ENCODE measurements at regions not wholly inside any gene's neighbourhood (a gene's known extent, or its start where the extent isn't known, plus 50 kb on each side); places are given as distances from the start of the nearest gene placed in this dataset.

DNA sequence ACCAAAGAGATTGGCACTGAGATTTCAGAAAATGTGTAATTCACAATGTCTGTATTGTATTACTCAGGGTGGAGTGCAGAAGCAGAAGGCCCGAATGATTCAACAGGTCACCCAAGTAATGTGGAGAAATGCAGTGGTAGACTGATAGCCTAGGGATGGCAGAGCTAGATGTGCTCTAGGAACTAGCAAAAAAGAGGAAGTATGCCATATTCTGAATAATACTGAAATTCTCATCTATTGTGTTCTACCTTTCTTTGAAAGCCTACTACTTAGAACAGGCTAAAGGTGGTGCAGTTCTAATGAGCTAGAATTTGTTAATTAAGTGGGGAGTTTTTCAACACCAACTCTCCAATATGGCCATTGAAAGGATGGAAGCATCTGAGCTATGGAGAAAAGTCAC is 1449.8 kb upstream of the MIR17HG start:
- DNase-seq (ENCODE audit: low read depth in 4 of 4, low spot score in 3 of 4) = no peak

DNA sequence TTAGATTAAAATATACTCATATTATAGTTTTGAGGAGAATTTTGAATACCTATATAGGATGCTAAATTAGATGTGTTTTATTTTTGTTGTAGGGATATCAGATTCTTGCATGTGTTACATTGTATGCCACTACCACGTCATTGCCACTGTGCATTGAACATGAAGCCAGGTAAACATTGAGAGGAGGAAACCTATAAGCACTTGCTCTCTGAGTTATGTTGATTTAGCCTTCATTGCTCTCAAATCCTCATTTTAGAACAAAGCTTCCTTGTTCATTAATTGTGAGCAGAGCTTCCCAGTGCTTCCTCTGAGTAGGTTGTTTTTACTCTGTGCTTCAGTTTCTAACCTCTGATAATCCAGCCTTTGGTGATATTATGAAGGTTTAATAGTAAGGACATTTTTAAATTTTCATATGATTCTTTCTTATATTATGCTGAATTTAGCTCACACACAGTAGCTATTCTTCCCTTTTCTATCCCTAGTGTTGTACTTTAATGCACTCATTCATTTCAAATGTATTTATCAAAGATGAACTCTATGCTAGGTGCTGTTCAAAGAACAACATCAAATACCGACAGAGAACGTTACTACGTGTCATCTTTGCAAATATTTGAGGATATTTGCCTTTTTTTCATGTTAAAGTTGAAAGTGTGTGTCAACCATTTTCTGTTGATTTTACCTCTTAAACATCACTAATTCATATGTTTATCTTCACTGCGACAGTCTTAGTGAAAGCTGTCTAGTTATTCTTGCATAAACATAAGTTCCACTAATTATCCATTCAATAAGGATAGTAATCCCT is 1448.0 kb upstream of the MIR17HG start:
- DNase-seq (ENCODE audit: low read depth in 4 of 4, low spot score in 3 of 4) = no peak

DNA sequence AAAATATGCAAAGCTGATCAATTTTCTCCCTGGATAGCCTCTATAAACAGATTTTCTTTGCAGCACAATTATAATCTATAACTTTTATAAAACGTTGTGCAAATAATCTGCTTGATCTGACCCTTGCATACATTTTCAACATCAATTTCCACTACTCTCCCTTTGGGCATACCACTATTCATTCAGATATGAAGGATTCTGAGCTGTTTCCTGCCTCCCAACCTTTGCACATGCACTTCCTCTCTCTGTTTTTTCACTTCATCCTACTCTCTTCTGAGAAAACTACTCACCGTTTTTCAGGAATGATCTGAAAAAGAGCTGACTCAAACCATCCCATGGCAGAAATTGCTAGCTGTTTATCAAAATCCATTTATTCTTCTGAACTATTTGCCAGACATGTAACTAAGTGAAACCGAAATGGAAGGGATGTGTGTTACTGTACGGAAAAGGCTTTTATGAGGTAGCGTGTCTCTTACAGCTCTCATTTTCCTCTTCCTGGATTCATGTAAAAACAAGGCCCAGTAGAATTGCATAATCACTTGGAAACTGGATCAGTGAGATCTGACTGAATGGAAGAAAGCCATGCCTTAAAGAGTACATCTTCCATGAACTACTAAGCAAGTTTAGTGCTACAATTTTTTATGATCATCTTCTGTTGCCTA is 1447.3 kb upstream of the MIR17HG start:
- no peak for DNase-seq (ENCODE audit: low read depth in 4 of 4, low spot score in 3 of 4)

DNA sequence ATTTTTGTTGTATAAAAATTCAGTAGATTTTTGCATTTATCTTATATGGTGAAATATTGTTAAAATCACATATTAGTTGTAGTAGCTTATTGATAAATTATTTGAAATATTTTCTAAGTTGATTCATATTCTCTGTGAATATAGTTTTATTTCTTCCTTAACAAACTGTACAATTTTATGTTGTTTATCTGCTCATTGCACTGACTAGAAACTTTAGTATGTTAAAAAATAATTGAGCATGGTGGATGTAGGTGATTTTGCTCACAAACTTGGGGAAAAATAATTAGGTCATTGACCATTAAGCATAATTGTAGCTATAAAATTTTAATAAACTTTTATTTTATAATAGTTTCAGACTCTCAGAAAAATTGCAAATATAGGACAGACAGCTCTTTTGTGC is 1445.3 kb upstream of the MIR17HG start:
- no peak for DNase-seq (ENCODE audit: low read depth in 4 of 4, low spot score in 3 of 4)

DNA sequence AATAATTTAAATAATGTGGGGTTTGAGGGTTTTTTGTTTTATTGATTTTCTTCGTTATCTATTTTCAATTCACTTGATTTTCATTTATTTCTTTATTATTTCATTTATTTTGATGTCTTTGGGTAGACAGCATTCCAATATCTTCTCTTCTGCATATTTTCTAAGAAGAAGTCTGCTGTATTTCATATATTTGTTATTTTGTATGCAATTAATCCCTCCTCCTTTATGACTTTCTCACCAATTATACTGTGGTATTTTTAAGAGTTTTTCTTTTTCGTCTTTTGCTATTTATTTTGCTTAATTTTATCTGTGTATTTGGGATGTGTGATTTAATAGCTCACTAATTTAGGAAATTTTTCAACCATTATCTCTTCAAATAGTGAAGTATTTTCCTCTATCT is 1444.4 kb upstream of the MIR17HG start:
- DNase-seq (ENCODE audit: low read depth in 4 of 4, low spot score in 3 of 4) = no peak

DNA sequence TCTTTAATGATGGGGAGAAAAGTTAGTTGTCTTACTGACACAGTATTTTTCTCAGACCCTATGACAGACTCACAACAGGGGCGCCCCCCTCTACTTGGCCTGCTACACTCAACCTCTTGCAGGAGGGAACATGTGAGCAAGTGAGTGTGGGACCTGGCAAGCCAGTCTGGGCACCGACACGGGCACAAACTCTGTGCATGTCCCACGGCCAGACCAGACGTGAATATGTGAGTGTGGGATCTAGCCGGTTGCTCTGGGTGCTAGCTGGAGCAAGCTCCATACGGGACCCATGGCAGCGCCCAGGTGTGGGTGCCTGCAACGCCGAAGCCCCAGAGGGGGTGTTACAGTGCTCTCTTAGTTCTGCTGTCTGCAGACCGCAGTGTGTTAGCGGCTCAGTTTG is 1437.3 kb upstream of the MIR17HG start:
- DNase-seq (ENCODE audit: low read depth in 4 of 4, low spot score in 3 of 4) = no peak

DNA sequence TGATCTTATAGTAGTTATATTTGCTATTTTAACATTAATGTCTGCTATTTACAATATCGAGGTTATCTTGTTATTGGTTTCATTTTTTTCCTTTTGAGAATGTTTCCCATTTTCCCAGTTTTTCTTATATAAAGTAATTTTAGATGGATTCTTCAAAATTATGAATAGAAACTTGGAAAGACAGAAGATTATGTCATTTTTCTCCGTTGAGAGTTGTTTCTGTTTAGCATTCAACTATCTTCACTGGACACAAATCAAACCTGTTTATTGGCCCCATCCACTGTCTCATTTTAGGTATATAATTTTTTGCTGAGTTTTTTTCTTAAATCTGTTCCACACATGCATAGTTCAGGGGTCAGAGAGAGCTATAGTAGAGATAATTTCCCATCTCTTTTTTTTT is 1430.9 kb upstream of the MIR17HG start:
- no peak for DNase-seq (ENCODE audit: low read depth in 4 of 4, low spot score in 3 of 4)

DNA sequence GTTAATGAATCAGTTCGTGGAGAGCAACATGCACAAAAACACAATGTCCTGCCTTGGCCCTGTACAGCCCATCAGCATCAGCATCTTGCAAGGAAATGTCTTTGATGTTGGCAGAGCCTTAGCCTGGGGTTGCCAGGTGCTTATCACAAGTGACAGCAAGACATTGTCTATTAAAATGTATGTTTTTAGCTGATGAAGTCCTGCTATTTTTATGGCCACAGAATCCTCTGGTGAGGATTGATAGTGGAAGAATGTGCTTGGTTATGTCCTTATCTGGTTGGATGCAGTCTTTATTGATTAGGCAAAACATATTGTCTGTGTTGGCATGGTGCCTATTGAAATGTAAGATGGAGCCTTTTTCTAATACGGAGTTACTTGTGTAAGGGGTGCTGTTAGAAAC is 1427.0 kb upstream of the MIR17HG start:
- DNase-seq (ENCODE audit: low read depth in 4 of 4, low spot score in 3 of 4) = no peak

DNA sequence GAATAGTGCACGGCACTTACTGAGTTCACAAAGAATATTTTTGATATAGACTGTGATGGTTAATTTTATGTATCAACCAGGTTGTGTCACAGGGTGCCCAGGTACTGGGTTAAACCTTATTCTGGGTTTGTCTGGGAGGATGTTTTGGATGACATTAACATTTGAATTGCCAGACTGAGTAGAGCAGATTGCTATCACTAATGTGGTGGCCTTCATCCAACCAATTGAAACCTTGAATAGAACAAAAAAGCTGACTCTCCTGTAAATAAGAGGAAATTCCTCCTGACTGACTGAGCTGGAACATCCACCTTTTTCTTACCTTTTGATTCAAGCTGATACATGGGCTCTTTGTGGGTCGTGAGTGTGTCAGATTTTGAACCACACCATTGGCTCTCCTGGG is 1424.4 kb upstream of the MIR17HG start:
- no peak for DNase-seq (ENCODE audit: low read depth in 4 of 4, low spot score in 3 of 4)

DNA sequence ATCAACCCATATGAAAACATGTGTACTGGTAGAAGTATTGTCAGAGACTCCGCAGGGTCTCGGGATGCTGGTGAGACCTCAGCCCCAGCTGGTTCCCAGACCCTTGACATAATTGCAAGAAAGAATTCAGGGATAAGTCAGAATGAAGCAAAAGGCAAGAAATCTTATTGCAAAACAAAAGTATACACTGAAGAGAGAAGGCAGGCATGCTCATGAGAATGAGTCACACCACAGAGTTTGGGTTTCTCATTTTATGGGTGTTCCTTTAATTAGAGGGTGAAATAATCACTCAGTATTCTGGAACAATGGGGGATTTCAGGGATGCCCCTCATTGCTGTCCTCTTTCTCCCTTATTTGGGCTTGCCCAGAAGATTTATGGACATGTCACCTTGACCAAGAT is 1423.8 kb upstream of the MIR17HG start:
- no peak for DNase-seq (ENCODE audit: low read depth in 4 of 4, low spot score in 3 of 4)

DNA sequence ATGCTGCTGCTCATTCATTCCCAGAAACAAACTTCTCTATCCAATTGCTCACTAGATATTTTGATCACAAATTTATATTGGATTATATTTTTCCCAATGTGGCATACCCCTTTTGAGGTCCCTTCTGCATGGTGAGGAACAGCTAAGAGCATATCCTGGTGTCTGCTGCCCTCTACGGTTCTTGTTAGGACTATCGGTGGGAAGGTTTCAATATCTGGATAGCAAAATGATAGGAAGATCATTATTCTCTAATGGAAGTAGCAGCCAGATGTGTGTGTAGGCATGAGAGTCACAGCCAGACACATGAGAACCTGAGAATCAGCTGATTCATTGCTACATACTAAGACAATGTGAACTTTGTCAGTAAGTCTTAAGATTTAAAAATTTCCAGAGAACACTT is 1422.4 kb upstream of the MIR17HG start:
- DNase-seq (ENCODE audit: low read depth in 4 of 4, low spot score in 3 of 4) = no peak

DNA sequence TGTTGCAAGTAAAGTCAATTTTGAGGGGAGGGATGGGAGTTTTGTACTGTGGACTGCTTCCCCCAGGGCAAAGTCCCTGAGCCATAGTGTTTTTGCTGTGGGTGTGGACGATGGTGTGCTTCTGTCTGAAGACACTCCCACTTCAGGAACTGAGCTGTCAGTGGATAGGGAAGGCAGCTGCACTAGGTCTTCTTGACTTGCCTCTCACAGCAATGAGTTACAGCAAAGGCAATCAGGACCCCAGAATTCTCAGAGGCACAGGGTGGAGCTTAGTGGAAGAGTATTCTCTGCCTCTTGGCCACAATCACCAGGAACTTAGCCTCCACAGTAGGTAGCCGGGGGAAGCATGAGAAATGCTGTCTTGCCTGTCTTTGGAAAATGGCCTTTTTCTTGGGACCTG is 1416.6 kb upstream of the MIR17HG start:
- DNase-seq (ENCODE audit: low read depth in 4 of 4, low spot score in 3 of 4) = no peak

DNA sequence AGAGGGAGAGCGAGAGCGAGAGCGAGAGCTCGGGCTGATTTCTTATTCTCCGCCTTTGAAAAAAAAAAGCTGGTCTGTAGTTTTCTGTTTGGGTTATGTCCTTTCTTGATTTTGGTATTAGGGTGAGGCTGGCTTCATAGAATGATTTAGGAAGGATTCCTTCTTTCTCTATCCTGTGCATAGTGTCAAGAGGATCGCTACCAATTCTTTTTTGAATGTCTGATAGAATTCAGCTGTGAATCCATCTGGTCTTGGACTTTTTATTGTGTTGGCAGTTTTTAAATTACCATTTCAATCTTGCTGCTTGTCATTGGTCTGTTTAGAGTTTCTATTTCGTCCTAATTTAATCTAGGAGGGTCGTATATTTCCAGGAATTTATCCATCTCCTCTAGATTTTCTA is 1414.6 kb upstream of the MIR17HG start:
- no peak for DNase-seq (ENCODE audit: low read depth in 4 of 4, low spot score in 3 of 4)

DNA sequence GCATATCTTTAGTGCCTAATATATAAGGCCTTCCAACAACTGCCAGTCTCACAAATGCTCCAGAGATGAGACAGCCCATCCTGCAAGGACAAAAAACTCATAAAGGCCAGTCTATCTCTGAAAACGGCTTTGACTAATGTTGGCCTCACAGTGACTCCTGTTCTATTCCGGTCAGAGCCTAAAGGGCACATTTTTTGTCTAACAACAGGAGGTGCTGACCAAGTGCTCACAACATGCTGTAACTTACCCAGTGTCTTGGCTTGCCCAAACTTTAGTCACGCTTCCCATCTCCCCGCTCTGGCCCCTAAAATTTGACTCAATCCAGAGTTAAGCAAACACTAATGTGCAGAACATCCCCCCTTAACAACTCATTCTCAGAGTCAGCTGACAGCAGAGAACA is 1411.2 kb upstream of the MIR17HG start:
- DNase-seq (ENCODE audit: low read depth in 4 of 4, low spot score in 3 of 4) = no peak

DNA sequence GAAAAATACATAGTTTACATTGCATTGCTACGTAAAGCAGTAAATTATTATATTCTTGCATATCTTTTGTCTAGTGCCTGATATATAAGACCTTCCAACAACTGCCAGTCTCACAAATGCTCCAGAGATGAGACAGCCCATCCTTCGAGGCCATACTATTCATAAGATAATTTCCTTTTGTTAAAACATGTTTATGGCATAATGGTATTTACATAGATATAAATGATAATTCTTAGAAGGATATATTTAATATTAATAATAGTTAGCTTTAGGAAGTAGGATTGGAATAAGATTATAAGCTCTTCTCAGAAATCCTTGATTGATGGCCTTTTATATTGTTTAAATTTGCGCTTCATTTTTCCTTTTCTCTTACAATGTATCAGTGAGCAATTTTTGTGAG is 1410.1 kb upstream of the MIR17HG start:
- DNase-seq (ENCODE audit: low read depth in 4 of 4, low spot score in 3 of 4) = no peak

DNA sequence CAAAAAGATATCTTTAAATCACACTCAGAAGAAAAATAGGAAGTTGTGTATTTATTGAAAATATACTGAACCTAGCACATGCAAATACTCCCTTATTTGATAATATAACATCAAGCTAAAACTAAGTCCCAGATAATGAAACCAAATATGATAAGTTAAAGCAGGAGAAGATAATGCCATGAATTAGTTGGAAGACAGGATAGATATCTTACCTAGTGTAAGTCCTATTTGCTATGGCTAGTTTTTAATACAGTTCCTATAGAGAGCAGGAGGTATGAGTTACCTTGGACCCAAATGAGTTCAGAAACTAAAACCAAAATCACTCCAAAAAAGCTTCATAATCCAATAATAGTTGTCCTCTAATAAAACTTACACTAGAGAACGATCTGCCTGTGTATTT is 1407.1 kb upstream of the MIR17HG start:
- no peak for DNase-seq (ENCODE audit: low read depth in 4 of 4, low spot score in 3 of 4)

DNA sequence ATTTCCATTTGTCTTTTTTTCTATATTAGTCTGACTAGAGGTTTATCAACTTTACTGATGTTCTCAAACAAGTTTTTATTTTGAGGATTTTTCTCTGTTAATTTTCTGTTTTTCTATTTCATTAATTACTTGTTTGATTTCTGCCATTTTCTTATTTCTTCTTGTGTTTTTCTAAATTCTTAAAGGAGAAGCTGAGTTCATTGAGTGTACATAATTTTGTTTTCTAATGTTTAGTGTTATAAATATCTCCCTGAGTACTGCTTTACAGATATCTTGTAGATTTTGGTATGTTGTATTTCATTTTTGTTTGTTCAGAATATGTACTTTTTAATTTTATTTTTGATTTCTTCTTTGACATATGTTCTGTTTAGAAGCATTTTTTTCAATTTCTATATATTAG is 1404.3 kb upstream of the MIR17HG start:
- DNase-seq (ENCODE audit: low read depth in 4 of 4, low spot score in 3 of 4) = no peak

DNA sequence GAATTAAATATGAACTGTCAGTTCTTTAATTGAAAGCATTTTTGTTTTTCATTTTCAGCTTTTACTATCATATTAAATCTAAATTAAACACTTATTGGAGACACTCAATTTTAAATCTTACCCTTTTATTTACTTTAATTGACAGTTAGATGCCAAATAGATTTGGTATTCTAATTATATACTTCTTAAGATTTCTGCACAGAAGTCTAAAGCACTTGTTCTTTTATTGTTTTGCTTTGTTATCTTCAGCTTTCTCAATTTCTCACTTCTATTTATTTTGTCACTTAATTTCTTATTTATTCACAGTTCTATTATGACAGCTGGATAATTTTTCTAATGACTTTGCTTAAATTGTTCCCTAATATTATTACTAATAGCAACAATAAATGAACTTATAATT is 1397.3 kb upstream of the MIR17HG start:
- no peak for DNase-seq (ENCODE audit: low read depth in 4 of 4, low spot score in 3 of 4)

DNA sequence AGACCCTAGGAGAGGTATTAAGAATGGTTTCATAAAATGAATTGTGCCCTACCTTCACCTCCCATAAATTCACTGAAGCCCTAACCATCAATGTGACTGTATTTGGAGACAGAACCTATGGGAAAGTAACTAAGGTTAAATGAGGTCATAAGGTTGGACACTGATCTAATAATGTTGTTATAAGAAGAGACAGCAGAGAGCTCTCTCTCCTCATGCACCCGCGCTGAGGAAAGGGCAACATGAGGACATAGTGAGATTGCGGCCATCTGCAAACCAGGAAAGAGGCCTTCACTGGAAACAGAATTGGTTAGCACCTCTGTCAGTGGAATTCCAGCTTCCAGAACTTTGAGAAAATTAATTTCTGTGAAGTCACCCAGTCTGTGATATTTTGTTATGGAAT is 1396.1 kb upstream of the MIR17HG start:
- DNase-seq (ENCODE audit: low read depth in 4 of 4, low spot score in 3 of 4) = no peak

DNA sequence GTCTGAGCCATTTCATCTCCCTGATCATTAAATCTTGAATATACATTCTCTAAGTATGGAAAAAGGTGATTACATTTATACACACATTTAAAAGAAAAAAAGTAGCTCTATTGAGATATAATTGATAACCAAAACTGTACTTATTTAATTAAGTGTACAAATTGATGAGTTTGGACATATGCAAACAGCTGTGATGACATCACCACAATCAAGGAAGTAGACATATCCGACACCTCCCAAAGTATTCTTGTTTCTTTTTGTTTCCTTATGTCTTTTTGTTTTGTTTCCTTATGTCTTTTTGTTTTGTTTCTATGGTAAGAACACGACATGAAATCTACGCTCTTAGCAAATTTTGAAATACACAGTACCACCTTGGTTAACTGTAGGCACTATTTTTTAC is 1393.9 kb upstream of the MIR17HG start:
- no peak for DNase-seq (ENCODE audit: low read depth in 4 of 4, low spot score in 3 of 4)

DNA sequence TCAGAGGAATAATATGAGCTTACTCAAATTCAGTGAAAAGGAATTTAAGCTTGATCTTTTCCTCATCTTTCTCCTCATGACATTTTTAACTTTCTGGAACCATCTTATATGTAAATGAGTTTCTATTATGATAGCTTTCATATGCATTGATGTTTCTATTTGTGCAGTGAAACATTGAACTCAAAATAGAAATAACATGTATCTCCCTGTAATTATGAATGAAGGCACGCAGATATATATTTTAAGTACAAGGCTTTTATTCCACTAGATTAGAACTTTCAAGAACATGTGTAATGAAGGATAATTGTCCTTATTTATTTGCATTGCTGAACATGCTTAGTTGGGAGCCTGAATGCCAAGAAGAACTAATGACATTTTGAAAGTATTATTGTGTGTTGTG is 1391.7 kb upstream of the MIR17HG start:
- no peak for DNase-seq (ENCODE audit: low read depth in 4 of 4, low spot score in 3 of 4)

DNA sequence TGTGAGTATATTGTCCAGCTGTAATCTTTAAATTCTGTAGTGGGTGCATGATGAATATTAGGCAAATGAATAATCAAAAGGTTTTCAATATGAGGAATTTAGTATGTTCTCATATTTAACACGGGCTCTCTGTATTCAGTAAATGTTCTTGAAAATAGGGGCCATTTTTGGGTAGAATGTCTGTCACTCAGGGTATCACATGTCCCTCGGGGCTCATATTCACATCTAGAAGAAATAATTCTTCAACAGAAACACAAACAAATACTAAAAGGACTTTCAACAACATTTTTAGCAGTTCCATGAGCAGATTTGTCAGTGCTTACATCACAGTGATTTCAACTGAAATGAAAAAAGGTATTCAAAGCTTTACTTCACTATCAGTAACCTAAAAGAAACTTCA is 1388.4 kb upstream of the MIR17HG start:
- DNase-seq (ENCODE audit: low read depth in 4 of 4, low spot score in 3 of 4) = no peak

DNA sequence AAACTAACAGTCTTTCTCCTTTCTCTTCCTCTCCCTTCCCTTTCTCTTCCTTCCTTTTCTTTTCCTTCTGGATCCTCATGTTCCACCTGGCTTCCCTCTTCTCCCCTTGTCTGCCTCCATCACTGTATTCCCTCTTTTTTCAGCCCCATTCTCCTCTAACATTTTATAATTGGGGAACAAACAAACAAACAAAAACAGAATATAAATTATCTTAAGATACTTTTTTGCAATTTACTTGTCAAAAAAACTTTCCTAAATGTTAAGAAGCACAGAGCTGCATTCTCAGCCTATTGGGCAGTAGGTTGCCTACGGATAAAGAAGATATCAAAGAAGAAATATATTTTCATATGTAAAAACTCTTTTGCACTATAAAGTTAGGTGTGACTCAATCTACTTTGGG is 1382.2 kb upstream of the MIR17HG start:
- DNase-seq (ENCODE audit: low read depth in 4 of 4, low spot score in 3 of 4) = no peak
